ES-I3 (cell line): ENCODE measurements at regions not wholly inside any gene's neighbourhood (a gene's known extent, or its start where the extent isn't known, plus 50 kb on each side); places are given as distances from the start of the nearest gene placed in this dataset.
"Not testable (repeated sequence)": the region's sequence is repeated elsewhere in the genome, so short reads cannot be mapped to it uniquely, and the experiment has no call there.

Experiments
- H3K36me3 ChIP-seq: 2 replicates; pipeline ENCODE4 v1.6.1; 2013; ENCODE audit warnings: mild to moderate bottlenecking, low read length, control low read depth, moderate library complexity; ENCODE audit not compliant: insufficient read depth
- H3K4me1 ChIP-seq: 2 replicates; pipeline ENCODE4 v1.6.1; 2013; ENCODE audit warnings: mild to moderate bottlenecking, control low read depth, low read length; ENCODE audit not compliant: insufficient read depth
- H3K9ac ChIP-seq: 2 replicates; pipeline ENCODE4 v1.6.1; 2013; ENCODE audit warnings: low read depth, mild to moderate bottlenecking, low read length, moderate library complexity
- H3K9me3 ChIP-seq: 2 replicates; pipeline ENCODE4 v1.6.1; 2013; ENCODE audit warnings: mild to moderate bottlenecking, low read length, moderate library complexity; ENCODE audit not compliant: control insufficient read depth, insufficient read depth

- Histone ChIP-seq H3K9me3 (no peaks in the 10 kb centered on the region), H3K9ac (no peak overlapping the region), H3K4me1 (peaks cover 8% of the 10 kb centered on the region; the same call in 1 of the 2 replicates), H3K36me3 (no peaks in the 10 kb centered on the region)
Observed at GRCh38 chr6:74249658-74250057, 553.7 kb downstream of the CD109 start.

- H3K9me3 ChIP-seq: no peaks in the 10 kb centered on the region
- H3K36me3 ChIP-seq: no peaks in the 10 kb centered on the region
- H3K4me1 ChIP-seq: peaks cover 8% of the 10 kb centered on the region; the same call in 1 of the 2 replicates
- H3K9ac ChIP-seq: no peak overlapping the region
Observed at GRCh38 chr6:74248966-74249365, 553.0 kb downstream of the CD109 start.

GRCh38 chr6:74222768-74223333, 526.8 kb downstream of the CD109 start:
- H3K4me1 ChIP-seq: no peaks in the 10 kb centered on the region; the same call in 1 of the 2 replicates
- H3K9me3 ChIP-seq: no peaks in the 10 kb centered on the region
- H3K36me3 ChIP-seq: no peaks in the 10 kb centered on the region
- peak overlapping the region; percentile 14; the same call in 1 of the 2 replicates for H3K9ac ChIP-seq

- Histone ChIP-seq H3K4me1 (no peaks in the 10 kb centered on the region), H3K36me3 (no peaks in the 10 kb centered on the region), H3K9me3 (no peaks in the 10 kb centered on the region), H3K9ac (no peak overlapping the region)
Observed at GRCh38 chr6:74213995-74214394, 518.0 kb downstream of the CD109 start.

GRCh38 chr6:74208239-74208638, 512.2 kb downstream of the CD109 start:
- Histone ChIP-seq H3K9ac (no peak overlapping the region), H3K36me3 (no peaks in the 10 kb centered on the region), H3K9me3 (0 out of 2 replicates have a peak, but pooled peaks cover 2% of the 10 kb centered on the region), H3K4me1 (no peaks in the 10 kb centered on the region)

GRCh38 chr6:74199215-74199915, 503.4 kb downstream of the CD109 start:
- Histone ChIP-seq H3K9ac (no peak overlapping the region), H3K36me3 (no peaks in the 10 kb centered on the region), H3K4me1 (no peaks in the 10 kb centered on the region; the same call in 1 of the 2 replicates), H3K9me3 (no peaks in the 10 kb centered on the region; the same call in 1 of the 2 replicates)

GRCh38 chr6:74197310-74197709, 501.3 kb downstream of the CD109 start:
- Histone ChIP-seq H3K36me3 (no peaks in the 10 kb centered on the region), H3K9ac (no peak overlapping the region), H3K4me1 (no peaks in the 10 kb centered on the region; the same call in 1 of the 2 replicates), H3K9me3 (no peaks in the 10 kb centered on the region; the same call in 1 of the 2 replicates)

GRCh38 chr6:74187811-74188210, 491.8 kb downstream of the CD109 start:
- Histone ChIP-seq H3K9me3 (no peaks in the 10 kb centered on the region), H3K4me1 (no peaks in the 10 kb centered on the region), H3K36me3 (no peaks in the 10 kb centered on the region), H3K9ac (no peak overlapping the region)

GRCh38 chr6:74182992-74183391, 487.0 kb downstream of the CD109 start:
- Histone ChIP-seq H3K36me3 (no peaks in the 10 kb centered on the region), H3K9me3 (no peaks in the 10 kb centered on the region), H3K9ac (no peak overlapping the region), H3K4me1 (no peaks in the 10 kb centered on the region)

GRCh38 chr6:74181471-74181870, 485.5 kb downstream of the CD109 start:
- Histone ChIP-seq H3K4me1 (no peaks in the 10 kb centered on the region), H3K36me3 (no peaks in the 10 kb centered on the region), H3K9ac (no peak overlapping the region), H3K9me3 (no peaks in the 10 kb centered on the region)

GRCh38 chr6:74177506-74177905, 481.5 kb downstream of the CD109 start:
- H3K36me3 ChIP-seq: no peaks in the 10 kb centered on the region
- no peak overlapping the region for H3K9ac ChIP-seq
- H3K4me1 ChIP-seq: no peaks in the 10 kb centered on the region
- no peaks in the 10 kb centered on the region for H3K9me3 ChIP-seq

- H3K9ac ChIP-seq, H3K36me3 ChIP-seq, H3K4me1 ChIP-seq, H3K9me3 ChIP-seq: not testable (repeated sequence)
Observed at GRCh38 chr6:74170550-74170949, 474.5 kb downstream of the CD109 start.

GRCh38 chr6:74170118-74170517, 474.1 kb downstream of the CD109 start:
- no peaks in the 10 kb centered on the region for H3K9me3 ChIP-seq
- H3K9ac ChIP-seq: no peak overlapping the region
- H3K4me1 ChIP-seq: no peaks in the 10 kb centered on the region
- H3K36me3 ChIP-seq: no peaks in the 10 kb centered on the region

GRCh38 chr6:74167976-74168375, 472.0 kb downstream of the CD109 start:
- no peaks in the 10 kb centered on the region for H3K36me3 ChIP-seq

GRCh38 chr6:74167511-74167910, 471.5 kb downstream of the CD109 start:
- Histone ChIP-seq H3K36me3 (no peaks in the 10 kb centered on the region), H3K4me1 (no peaks in the 10 kb centered on the region), H3K9me3 (no peaks in the 10 kb centered on the region), H3K9ac (no peak overlapping the region)

More at GRCh38 chr6:74167976-74168375, 472.0 kb downstream of the CD109 start:
- no peak overlapping the region for H3K9ac ChIP-seq
- H3K4me1 ChIP-seq: no peaks in the 10 kb centered on the region
- H3K9me3 ChIP-seq: no peaks in the 10 kb centered on the region
